Large intestine (tissue), 3 donors: ENCODE measurements at regions not wholly inside any gene's neighbourhood (a gene's known extent, or its start where the extent isn't known, plus 50 kb on each side); places are given as distances from the start of the nearest gene placed in this dataset.

Experiments
- DNase-seq, 2 donors: peaks; one replicate each; pipeline versions ENCODE4 v3.0.0 to v3.0.0-alpha.2; 2013
- H3K27ac ChIP-seq: one replicate; pipeline ENCODE4 v1.5.1; 2013; ENCODE audit warnings: low read length
- H3K27me3 ChIP-seq: 2 replicates; pipeline ENCODE4 v1.6.1; 2013; ENCODE audit warnings: low read length; ENCODE audit not compliant: control insufficient read depth, insufficient read depth
- H3K36me3 ChIP-seq: 2 replicates; pipeline ENCODE4 v1.6.1; 2013; ENCODE audit warnings: low read length; ENCODE audit not compliant: control insufficient read depth, insufficient read depth
- H3K4me1 ChIP-seq: one replicate; pipeline ENCODE4 v1.6.1; 2013; ENCODE audit warnings: low read length; ENCODE audit not compliant: control insufficient read depth, insufficient read depth
- H3K4me3 ChIP-seq: one replicate; pipeline ENCODE4 v1.5.1; 2013; ENCODE audit warnings: low read length
- H3K9me3 ChIP-seq: one replicate; pipeline ENCODE4 v1.6.1; 2013; ENCODE audit warnings: mild to moderate bottlenecking, low read depth, low read length, moderate library complexity; ENCODE audit not compliant: control insufficient read depth
- WGBS: methylation state at CpG from one replicate; pipeline ENCODE4 v1.1.5; 2013; ENCODE audit warnings: low lambda C conversion rate; ENCODE audit not compliant: insufficient coverage; 5-methylcytosine and 5-hydroxymethylcytosine counted together

DNA sequence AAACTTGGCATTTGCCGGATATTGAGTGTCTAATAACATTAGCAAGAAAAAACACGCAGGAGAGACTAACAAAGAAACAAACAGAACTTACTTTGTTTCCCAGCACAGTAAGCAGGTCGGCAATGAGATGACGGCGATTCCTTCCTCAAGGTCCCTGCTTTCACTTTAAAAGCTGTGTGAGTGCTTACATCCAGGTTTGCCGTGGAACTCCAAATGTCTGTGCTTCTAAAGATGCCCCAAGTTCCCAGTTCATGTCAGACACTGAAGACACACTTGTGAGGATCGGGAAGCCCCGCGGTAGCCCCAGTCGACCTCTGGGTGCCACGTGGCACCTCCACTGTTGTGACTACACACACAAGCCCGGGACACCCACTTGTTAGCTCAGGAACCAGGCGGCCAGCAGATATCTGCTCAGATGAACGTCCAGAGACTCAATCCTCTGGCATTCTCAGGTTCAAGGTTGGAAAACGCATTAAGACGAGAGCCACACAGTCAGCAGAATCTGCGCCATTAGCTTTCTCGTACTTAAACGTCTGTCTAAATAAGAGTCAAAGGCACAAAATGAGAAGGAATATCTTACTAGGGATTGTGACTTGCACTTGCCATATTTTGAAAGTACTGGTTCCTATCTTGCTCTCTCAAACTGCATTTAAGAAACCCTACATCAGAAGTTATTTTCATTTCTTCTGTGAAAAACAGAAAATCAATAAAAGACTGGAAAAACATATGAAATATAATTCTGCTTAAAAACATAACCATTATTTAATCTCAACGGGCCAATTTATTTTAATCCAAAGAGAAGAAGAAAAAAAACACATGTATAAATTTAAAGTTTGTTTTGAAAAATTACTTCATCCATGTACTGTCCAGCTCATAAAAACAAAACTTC lies 207.6 kb upstream of the KLF14 start:
- Histone ChIP-seq H3K4me1 (no peaks in the 10 kb centered on the region), H3K4me3 (peak overlapping the region; percentile 37), H3K27ac (peak overlapping the region; percentile 58), H3K36me3 (no peaks in the 10 kb centered on the region), H3K9me3 (no peaks in the 10 kb centered on the region), H3K27me3 (no peaks in the 10 kb centered on the region)
- peak; percentile 15 to 74 for DNase-seq
- 70% methylated on average over 2 of the region's 20 CpGs for WGBS

DNA sequence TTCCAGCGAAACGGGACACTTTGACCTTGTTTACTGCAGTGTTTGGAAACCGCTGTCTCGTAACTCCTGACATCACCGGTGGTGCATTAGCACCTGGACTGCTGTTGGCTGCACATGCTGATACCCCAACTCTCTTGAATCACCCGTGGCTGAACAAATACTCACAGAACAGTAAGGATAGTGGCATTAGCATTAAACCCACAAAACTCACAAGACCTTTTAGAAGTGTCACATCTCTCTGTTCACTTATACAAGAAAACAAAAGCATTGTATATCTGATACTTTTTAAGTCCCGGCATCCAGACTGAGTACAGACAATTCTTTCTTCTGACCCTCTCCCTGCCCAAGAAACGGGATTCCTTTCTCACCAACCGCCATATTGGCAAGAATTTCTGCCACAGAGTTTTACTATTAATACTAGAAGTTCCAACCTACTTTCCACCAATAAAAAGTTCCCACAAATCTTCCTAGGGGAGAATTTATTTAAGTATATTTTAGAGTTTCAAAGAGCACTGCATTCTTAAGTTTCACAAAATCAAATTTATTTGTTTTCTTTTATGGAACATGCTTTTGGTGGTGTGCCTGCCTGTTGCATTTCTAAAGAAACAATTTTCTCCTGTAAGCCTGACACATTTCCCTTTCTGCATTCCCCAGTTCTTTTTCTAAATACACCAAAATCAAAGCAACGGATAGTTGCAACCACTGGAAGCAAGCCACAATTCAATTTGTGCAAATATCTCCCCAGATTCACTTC lies 208.4 kb upstream of the KLF14 start:
- WGBS, result 90% methylated on average over 2 of the region's 10 CpGs
- Histone ChIP-seq H3K27ac (no peak overlapping the region), H3K9me3 (no peaks in the 10 kb centered on the region), H3K4me1 (no peaks in the 10 kb centered on the region), H3K36me3 (no peaks in the 10 kb centered on the region), H3K4me3 (no peak overlapping the region), H3K27me3 (no peaks in the 10 kb centered on the region)
- DNase-seq, result peak in 1 of 2 donors; percentile 48

DNA sequence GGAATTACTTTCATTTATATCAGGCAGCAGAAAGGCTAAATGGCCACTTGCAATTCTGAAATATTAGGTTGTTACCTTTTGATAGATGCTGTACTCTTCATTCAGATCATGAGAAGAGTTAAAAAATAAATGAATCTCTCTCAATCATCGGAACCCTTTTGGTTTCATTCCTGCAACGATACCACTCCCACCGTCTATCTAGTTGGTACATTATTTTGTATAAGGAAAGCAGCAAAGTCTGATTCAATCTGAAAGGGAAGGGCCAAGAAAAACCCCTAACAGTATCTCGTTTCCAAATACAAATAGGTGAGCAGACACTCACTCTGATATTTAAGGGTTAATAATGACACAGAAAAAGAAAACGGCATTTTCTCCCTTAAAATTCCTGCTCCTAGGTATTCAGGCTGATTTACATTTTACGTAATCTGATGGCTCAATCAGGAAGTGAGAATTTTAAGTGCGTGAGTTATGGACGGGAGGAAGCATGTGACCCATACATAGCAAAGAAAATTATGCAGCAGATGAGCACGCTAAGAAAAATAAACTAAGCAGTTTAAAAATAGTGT lies 209.4 kb upstream of the KLF14 start:
- Histone ChIP-seq H3K4me1 (no peaks in the 10 kb centered on the region), H3K27ac (no peak overlapping the region), H3K27me3 (no peaks in the 10 kb centered on the region), H3K36me3 (no peaks in the 10 kb centered on the region), H3K9me3 (no peaks in the 10 kb centered on the region), H3K4me3 (no peak overlapping the region)
- no peak for DNase-seq
- WGBS, result 80% methylated on average over 5 of the region's 9 CpGs

DNA sequence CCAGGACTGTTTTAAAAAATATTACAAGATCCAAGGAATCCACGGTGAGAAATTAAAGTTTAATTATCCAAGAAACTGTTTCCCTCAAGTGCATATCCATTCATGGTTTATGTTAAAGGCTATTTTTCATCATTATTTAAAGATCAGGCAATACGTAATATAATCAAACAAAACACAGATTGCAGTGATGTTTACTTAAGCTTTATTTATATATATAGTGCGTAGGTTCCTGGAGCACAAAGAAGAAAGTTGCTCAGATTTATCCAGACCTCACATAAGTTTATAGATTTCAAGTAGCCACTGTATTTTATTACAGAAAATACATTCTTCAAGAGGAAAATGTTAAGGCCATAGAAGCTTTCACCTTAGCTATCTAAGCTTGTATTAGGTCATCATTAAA lies 210.0 kb upstream of the KLF14 start:
- H3K9me3 ChIP-seq, result no peaks in the 10 kb centered on the region
- H3K4me1 ChIP-seq, result no peaks in the 10 kb centered on the region
- 100% methylated on average over 1 of the region's 3 CpGs for WGBS
- no peaks in the 10 kb centered on the region for H3K27me3 ChIP-seq
- DNase-seq, result no peak
- H3K36me3 ChIP-seq, result no peaks in the 10 kb centered on the region
- no peak overlapping the region for H3K4me3 ChIP-seq
- H3K27ac ChIP-seq, result no peak overlapping the region

DNA sequence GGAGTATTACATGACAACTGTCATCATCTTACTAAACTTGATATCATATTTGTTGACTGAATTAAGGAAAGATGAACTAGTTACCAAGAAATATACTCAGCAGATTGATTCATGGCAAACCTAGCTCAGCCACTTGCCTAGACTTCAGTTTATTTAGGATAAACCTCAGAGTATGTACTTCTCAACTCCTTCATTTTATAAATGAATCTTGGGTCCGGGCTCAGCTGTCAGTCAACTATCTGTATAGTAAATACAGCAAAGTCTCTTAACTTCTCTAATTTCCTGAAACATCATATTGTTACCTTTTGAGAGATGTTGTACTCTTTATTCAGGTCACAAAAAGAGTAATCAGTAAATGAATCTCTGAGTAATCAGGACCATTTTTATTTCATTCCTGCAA lies 211.0 kb upstream of the KLF14 start:
- WGBS, result 100% methylated on average over 1 of the region's 1 CpG
- H3K4me1 ChIP-seq, result no peaks in the 10 kb centered on the region
- no peak overlapping the region for H3K27ac ChIP-seq
- H3K27me3 ChIP-seq, result no peaks in the 10 kb centered on the region
- no peak overlapping the region for H3K4me3 ChIP-seq
- no peak for DNase-seq
- no peaks in the 10 kb centered on the region for H3K36me3 ChIP-seq
- no peaks in the 10 kb centered on the region for H3K9me3 ChIP-seq

DNA sequence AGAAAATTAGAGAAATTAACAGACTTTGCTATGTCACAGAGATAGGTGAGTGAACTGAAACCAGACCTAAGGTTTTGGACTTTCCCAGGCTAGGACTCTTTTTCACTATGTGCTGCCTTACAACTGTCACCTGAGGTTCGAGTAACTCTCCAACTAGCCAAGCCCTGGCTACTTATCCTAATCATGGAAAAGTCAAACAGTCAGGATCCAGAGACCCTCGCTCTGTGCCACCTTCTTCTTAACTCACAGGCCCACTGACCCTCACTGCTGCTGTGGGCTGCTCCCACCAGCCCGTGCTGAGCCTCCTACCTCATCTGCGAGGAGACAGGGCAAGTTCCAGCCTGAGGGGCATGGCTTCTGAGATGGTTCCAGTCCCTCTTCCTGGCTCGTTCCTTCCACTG lies 211.4 kb upstream of the KLF14 start:
- no peak for DNase-seq
- no peak overlapping the region for H3K27ac ChIP-seq
- no peaks in the 10 kb centered on the region for H3K27me3 ChIP-seq
- H3K9me3 ChIP-seq, result no peaks in the 10 kb centered on the region
- WGBS, result no CpG with 5 or more reads among the region's 5 CpGs
- no peaks in the 10 kb centered on the region for H3K4me1 ChIP-seq
- no peaks in the 10 kb centered on the region for H3K36me3 ChIP-seq
- no peak overlapping the region for H3K4me3 ChIP-seq

DNA sequence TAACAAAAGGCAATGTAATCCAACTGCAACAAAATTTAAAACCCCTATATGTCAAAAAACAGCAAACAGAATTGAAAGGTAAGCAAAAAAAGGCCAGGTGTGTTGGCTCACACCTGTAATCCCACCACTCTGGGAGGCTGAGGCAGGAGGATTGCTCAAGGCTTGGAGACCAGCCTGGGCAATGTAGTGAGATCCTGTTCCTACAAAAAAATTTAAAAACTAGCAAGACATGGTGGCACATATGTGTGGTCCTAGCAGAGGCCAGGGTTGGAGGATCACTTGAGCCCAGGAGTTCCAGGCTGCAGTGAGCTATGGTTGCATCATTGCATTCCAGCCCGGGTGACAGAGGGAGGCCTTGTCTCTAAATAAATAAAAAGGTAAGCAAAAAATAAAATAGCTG lies 212.1 kb upstream of the KLF14 start:
- H3K9me3 ChIP-seq, result no peaks in the 10 kb centered on the region
- no peaks in the 10 kb centered on the region for H3K4me1 ChIP-seq
- H3K27me3 ChIP-seq, result no peaks in the 10 kb centered on the region
- no peaks in the 10 kb centered on the region for H3K36me3 ChIP-seq
- H3K27ac ChIP-seq, result no peak overlapping the region
- whole genome bisulfite sequencing, result 86% methylated on average over 1 of the region's 1 CpG
- no peak for DNase-seq
- no peak overlapping the region for H3K4me3 ChIP-seq

DNA sequence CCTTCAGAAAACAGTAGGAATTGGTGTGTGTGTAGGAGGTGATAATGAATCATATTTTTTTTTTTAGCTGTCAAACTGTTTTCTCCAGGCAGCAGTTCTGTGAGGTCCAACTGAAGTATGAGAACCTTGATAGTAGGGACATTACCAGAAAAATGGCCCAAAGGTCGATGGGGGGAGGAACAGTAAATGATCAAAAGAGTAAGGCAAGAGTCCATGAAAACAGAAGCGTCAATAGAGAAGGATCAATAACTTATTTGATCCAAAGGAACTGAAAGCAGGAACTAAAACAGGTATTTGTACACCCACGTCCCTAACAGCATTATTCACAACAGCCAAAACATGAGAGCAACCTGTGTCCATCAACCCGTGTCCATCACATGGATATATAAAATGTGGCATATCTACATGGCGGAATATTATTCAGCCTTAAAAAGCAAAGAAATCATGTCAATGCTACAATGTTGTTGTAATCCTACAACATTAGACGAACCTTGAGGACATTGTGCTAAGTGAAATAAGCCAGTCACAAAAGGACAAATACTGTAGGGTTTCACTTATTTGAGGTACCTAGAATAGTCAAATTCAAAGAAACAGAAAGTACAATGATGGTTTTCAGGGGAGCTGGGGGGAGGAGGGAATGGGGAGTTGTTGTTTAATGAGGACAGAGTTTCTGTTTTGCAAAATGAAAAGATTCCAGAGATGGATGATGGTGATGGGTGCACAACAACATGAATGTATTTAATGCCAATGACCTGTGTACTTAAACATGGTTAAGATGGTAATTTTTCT lies 214.0 kb upstream of the KLF14 start:
- no peak for DNase-seq
- Histone ChIP-seq H3K27me3 (no peaks in the 10 kb centered on the region), H3K36me3 (no peaks in the 10 kb centered on the region), H3K4me1 (no peaks in the 10 kb centered on the region), H3K4me3 (no peak overlapping the region), H3K27ac (no peak overlapping the region), H3K9me3 (no peaks in the 10 kb centered on the region)
- whole genome bisulfite sequencing, result 90% methylated on average over 2 of the region's 6 CpGs

DNA sequence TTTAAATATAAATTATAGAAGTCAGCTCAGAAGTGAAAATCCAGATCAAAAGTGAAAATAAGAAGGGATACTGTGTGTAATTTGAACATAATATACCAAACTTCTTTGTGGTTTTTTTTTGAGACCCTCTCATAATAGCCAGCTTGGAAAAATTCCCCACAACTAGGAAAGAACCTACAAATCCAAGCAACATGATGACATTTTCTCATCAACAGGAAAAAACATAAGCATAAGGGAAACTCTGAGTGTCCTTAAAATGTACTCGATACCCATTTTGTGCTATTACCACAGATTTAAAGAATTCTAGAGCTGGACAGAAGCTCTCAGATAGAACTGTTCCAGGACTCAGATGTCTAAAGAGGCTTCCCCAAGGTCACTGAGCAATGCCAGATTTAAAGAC lies 214.8 kb upstream of the KLF14 start:
- no peaks in the 10 kb centered on the region for H3K36me3 ChIP-seq
- no peak overlapping the region for H3K27ac ChIP-seq
- no CpG with 5 or more reads among the region's 1 CpG for WGBS

DNA sequence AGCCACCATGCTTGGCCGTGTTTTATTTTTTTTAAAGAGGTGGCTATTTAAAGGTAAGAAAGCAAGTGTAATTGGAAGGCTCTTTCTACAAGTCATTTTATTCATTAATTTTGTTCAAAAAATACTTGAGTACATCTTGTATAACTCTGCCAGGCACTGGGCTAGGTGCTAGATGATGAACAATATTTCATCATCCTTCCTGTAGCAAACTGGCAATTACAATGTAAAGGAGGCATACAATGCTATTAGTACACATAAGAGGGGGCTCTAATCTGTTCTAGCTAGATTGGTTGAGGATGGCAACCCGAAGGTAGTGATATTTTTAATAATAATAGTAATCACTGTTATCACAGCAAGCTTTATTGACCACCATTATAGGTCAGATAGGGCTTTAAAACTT lies 215.5 kb upstream of the KLF14 start:
- H3K27me3 ChIP-seq, result no peaks in the 10 kb centered on the region
- H3K9me3 ChIP-seq, result no peaks in the 10 kb centered on the region
- H3K36me3 ChIP-seq, result no peaks in the 10 kb centered on the region
- H3K4me3 ChIP-seq, result no peak overlapping the region
- no peak for DNase-seq
- no peak overlapping the region for H3K27ac ChIP-seq
- WGBS, result no CpG with 5 or more reads among the region's 2 CpGs
- H3K4me1 ChIP-seq, result no peaks in the 10 kb centered on the region

More for the DNA sequence above, 214.8 kb upstream of the KLF14 start:
- Histone ChIP-seq H3K9me3 (no peaks in the 10 kb centered on the region), H3K4me1 (no peaks in the 10 kb centered on the region), H3K4me3 (no peak overlapping the region), H3K27me3 (no peaks in the 10 kb centered on the region)
- no peak for DNase-seq
